Activated CD4-positive, alpha-beta T cell treated with anti-CD3 and anti-CD28 coated beads, Interleukin-2, amount 10 ng/mL, durations not matched to agents 24 days and 14 days (primary cell): ENCODE measurements at regions not wholly inside any gene's neighbourhood (a gene's known extent, or its start where the extent isn't known, plus 50 kb on each side); places are given as distances from the start of the nearest gene placed in this dataset.

Experiments
- DNase-seq: peaks from one replicate; pipeline ENCODE4 v3.0.0; 2022
- H3K27ac Mint-ChIP-seq: one replicate; pipeline ENCODE4 v1.8.0; 2022; ENCODE audit warnings: mild to moderate bottlenecking, mixed read lengths
- H3K27me3 Mint-ChIP-seq: one replicate; pipeline ENCODE4 v1.8.0; 2022; ENCODE audit warnings: mixed read lengths
- H3K36me3 Mint-ChIP-seq: one replicate; pipeline ENCODE4 v1.8.0; 2022; ENCODE audit warnings: low read depth, mild to moderate bottlenecking, mixed read lengths
- H3K4me1 Mint-ChIP-seq: one replicate; pipeline ENCODE4 v1.8.0; 2021; ENCODE audit warnings: mixed read lengths
- H3K4me3 Mint-ChIP-seq: one replicate; pipeline ENCODE4 v1.8.0; 2022; ENCODE audit warnings: mild to moderate bottlenecking, moderate library complexity, mixed read lengths
- H3K9me3 Mint-ChIP-seq: one replicate; pipeline ENCODE4 v1.8.0; 2021; ENCODE audit warnings: mixed read lengths
- intact Hi-C: fragments of 100-400 bp; cut with micrococcal nuclease; formaldehyde crosslinking; loops from one replicate; pipeline ENCODE4 v1.15.1; 2023

DNA sequence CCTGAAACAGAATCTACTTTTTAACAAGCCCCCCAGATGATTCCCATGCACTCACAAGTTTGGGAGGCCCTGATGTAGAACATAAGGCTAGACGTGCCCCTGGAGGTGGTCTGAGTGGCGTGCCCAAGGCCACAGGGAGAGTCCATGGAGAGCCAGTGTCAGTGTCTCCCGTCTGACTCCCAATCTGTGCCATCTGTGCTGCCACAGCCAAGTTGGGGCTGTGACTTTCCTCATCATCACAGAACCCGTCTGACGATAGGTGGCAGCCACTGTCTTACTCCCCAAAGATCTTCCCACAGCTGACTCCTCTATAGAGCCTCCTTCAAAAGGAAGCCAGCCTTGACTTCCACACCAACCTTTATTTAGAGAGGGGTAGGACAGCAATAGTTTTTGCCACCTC, 470.5 kb downstream of the SOX6 start:
- Mint-ChIP-seq H3K4me1 (no peaks in the 10 kb centered on the region), H3K36me3 (no peaks in the 10 kb centered on the region), H3K27me3 (no peaks in the 10 kb centered on the region), H3K9me3 (no peaks in the 10 kb centered on the region), H3K27ac (no peak overlapping the region), H3K4me3 (no peak overlapping the region)
- DNase-seq, result no peak
- intact Hi-C loops, result no loop called here

GRCh38 chr11:15886299-15886698, 470.0 kb downstream of the SOX6 start:
- DNase-seq, result no peak
- Mint-ChIP-seq H3K4me1 (no peaks in the 10 kb centered on the region), H3K27me3 (no peaks in the 10 kb centered on the region), H3K9me3 (no peaks in the 10 kb centered on the region), H3K27ac (no peak overlapping the region), H3K36me3 (no peaks in the 10 kb centered on the region), H3K4me3 (no peak overlapping the region)
- intact Hi-C loops, result no loop called here

- Mint-ChIP-seq H3K27ac (no peak overlapping the region), H3K9me3 (no peaks in the 10 kb centered on the region), H3K4me1 (no peaks in the 10 kb centered on the region), H3K36me3 (no peaks in the 10 kb centered on the region), H3K4me3 (no peak overlapping the region), H3K27me3 (no peaks in the 10 kb centered on the region)
- intact Hi-C loops, result no loop called here
- no peak for DNase-seq
Measured at GRCh38 chr11:15886866-15887265, 469.5 kb downstream of the SOX6 start.

- H3K4me3 Mint-ChIP-seq, result no peak overlapping the region
- H3K27ac Mint-ChIP-seq, result no peak overlapping the region
- H3K27me3 Mint-ChIP-seq, result no peaks in the 10 kb centered on the region
- DNase-seq, result no peak
- intact Hi-C loops, result no loop called here
- no peaks in the 10 kb centered on the region for H3K36me3 Mint-ChIP-seq
- no peaks in the 10 kb centered on the region for H3K4me1 Mint-ChIP-seq
- no peaks in the 10 kb centered on the region for H3K9me3 Mint-ChIP-seq
Measured at GRCh38 chr11:15888556-15889345, 467.6 kb downstream of the SOX6 start.

GRCh38 chr11:15889363-15890030, 466.8 kb downstream of the SOX6 start:
- Mint-ChIP-seq H3K27me3 (no peaks in the 10 kb centered on the region), H3K4me3 (no peak overlapping the region), H3K4me1 (no peaks in the 10 kb centered on the region), H3K27ac (no peak overlapping the region), H3K36me3 (no peaks in the 10 kb centered on the region), H3K9me3 (no peaks in the 10 kb centered on the region)
- DNase-seq, result no peak
- intact Hi-C loops, result no loop called here

DNA sequence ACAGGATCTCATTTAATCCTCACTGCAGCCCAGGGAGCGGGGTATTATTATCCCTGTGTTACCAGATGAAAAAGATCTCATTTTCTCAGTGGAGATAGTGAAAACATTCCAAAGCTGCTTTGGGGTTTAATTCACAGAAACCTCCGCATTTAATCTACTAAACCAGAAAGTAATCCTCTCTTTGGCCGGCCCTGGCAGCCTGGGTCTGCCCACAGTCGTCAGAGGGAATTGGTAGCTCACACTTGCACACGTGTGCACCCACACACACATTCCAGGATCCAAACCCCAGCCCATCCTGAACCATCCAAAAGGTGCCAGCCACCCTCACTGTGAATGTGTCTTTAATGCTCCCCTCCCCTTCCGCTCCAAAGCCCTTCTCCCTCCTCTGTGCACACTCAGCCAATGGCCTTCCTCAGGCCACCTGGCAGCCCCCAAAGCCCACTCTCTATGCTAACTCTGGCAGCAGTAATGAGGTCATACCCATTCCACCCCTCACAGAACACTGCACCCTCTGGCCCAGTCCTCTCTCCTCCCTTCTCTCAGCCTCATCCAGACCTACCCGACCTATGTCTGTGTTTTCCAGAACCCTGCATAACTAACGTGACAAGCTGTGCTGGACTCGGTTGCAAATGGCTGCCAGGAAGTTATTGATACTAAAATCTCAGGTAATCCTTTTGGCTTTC, 466.2 kb downstream of the SOX6 start:
- Mint-ChIP-seq H3K27ac (no peak overlapping the region), H3K9me3 (no peaks in the 10 kb centered on the region), H3K36me3 (no peaks in the 10 kb centered on the region), H3K4me3 (no peak overlapping the region), H3K27me3 (no peaks in the 10 kb centered on the region), H3K4me1 (no peaks in the 10 kb centered on the region)
- no peak for DNase-seq
- intact Hi-C loops, result no loop called here

DNA sequence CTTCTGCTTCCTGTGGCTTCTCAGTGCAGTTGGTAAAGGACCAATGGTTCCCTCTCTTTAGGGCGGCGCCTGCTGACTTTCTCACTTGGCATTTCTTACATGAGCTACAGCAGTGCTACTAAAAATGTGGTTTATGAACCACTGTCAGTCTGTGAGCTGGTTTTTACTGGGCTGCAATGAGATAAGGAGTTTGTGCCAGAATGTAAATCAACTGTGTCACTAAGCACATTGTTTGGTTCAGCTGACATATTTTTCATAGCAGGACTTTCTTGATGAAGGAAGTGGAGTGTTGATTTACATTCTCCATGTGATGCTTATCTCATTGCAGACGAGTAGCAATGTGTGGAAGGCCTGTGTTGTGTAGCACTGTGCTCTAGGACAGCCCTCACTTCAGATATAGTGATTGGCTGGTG, 463.3 kb downstream of the SOX6 start:
- H3K36me3 Mint-ChIP-seq, result no peaks in the 10 kb centered on the region
- no peaks in the 10 kb centered on the region for H3K27me3 Mint-ChIP-seq
- DNase-seq, result no peak
- no peaks in the 10 kb centered on the region for H3K4me1 Mint-ChIP-seq
- H3K9me3 Mint-ChIP-seq, result no peaks in the 10 kb centered on the region
- H3K4me3 Mint-ChIP-seq, result no peak overlapping the region
- intact Hi-C loops, result no loop called here
- no peak overlapping the region for H3K27ac Mint-ChIP-seq

GRCh38 chr11:15896026-15896425, 460.3 kb downstream of the SOX6 start:
- no peaks in the 10 kb centered on the region for H3K36me3 Mint-ChIP-seq
- no peak overlapping the region for H3K27ac Mint-ChIP-seq
- H3K27me3 Mint-ChIP-seq, result no peaks in the 10 kb centered on the region
- H3K9me3 Mint-ChIP-seq, result no peaks in the 10 kb centered on the region
- intact Hi-C loops, result no loop called here
- H3K4me3 Mint-ChIP-seq, result no peak overlapping the region
- DNase-seq, result no peak
- H3K4me1 Mint-ChIP-seq, result no peaks in the 10 kb centered on the region

GRCh38 chr11:15896530-15896929, 459.8 kb downstream of the SOX6 start:
- H3K27me3 Mint-ChIP-seq, result no peaks in the 10 kb centered on the region
- no peak for DNase-seq
- intact Hi-C loops, result no loop called here
- H3K4me3 Mint-ChIP-seq, result no peak overlapping the region
- no peak overlapping the region for H3K27ac Mint-ChIP-seq
- no peaks in the 10 kb centered on the region for H3K9me3 Mint-ChIP-seq
- H3K36me3 Mint-ChIP-seq, result no peaks in the 10 kb centered on the region
- H3K4me1 Mint-ChIP-seq, result no peaks in the 10 kb centered on the region

DNA sequence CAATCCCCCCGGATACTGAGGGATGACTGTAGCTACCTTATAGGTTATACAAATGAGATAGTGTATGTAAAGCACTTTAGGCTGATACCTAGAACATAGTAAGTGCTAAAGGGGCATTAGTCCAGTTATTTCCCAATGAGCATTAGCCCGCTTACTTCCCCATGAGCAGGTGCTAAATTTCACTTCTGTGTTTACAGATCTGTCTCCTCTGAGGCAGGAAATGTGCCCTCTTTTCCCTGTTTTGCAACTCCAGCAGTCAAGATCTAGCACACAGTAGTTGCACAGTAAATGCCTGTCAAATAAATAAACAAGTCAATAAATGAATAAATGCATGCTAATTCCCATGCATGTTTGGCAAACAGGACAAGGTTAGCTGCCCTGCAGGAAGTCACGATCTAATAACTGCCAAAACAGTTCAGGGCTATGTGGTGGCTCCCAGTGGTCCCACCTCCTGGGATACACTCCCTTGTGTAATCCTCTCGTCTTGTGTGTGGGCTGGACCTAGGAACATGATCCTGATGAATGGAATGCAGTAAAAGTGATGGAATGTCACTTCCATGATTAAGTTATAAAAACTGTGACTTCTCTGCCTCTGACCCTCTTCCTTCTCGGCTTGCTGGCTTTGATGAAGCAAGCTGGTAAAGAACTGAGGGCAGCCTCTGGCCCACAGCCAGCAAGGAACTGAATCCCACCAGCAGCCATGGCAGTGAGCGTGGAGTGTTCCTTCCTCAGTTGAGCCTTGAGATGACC, 459.0 kb downstream of the SOX6 start:
- Mint-ChIP-seq H3K36me3 (no peaks in the 10 kb centered on the region), H3K4me3 (no peak overlapping the region), H3K4me1 (no peaks in the 10 kb centered on the region), H3K9me3 (no peaks in the 10 kb centered on the region), H3K27ac (no peak overlapping the region), H3K27me3 (no peaks in the 10 kb centered on the region)
- DNase-seq, result no peak
- intact Hi-C loops, result no loop called here

- intact Hi-C loops, result no loop called here
- Mint-ChIP-seq H3K36me3 (no peaks in the 10 kb centered on the region), H3K9me3 (no peaks in the 10 kb centered on the region), H3K27me3 (no peaks in the 10 kb centered on the region), H3K4me1 (no peaks in the 10 kb centered on the region), H3K27ac (no peak overlapping the region), H3K4me3 (no peak overlapping the region)
- no peak for DNase-seq
Measured at GRCh38 chr11:15901054-15901453, 455.3 kb downstream of the SOX6 start.

- no peak overlapping the region for H3K27ac Mint-ChIP-seq
- DNase-seq, result no peak
- H3K36me3 Mint-ChIP-seq, result no peaks in the 10 kb centered on the region
- no peak overlapping the region for H3K4me3 Mint-ChIP-seq
- H3K27me3 Mint-ChIP-seq, result no peaks in the 10 kb centered on the region
- H3K9me3 Mint-ChIP-seq, result no peaks in the 10 kb centered on the region
- intact Hi-C loops, result no loop called here
- no peaks in the 10 kb centered on the region for H3K4me1 Mint-ChIP-seq
Measured at GRCh38 chr11:15901790-15902189, 454.6 kb downstream of the SOX6 start.

DNA sequence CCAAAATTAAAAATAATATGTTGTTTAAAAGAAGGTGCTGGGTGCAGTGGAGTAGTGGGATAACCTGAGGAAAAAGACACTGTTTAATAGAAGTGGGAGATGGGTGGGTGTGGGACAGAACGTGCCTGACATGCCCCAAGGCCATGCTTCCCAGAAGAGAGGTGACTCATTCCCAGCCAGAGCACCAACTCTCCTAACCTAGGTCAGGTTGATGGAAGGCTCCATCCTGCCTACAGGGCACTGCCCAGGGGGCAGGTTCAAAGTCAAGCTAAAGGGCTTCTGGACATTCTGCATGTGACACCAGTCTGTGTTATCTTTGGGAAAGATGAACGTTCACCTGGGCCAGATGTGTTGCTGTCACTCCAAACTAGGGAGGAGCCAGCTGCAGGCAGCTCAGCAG, 453.1 kb downstream of the SOX6 start:
- H3K4me1 Mint-ChIP-seq, result no peaks in the 10 kb centered on the region
- intact Hi-C loops, result no loop called here
- H3K27ac Mint-ChIP-seq, result no peak overlapping the region
- no peak overlapping the region for H3K4me3 Mint-ChIP-seq
- no peak for DNase-seq
- H3K9me3 Mint-ChIP-seq, result no peaks in the 10 kb centered on the region
- no peaks in the 10 kb centered on the region for H3K36me3 Mint-ChIP-seq
- H3K27me3 Mint-ChIP-seq, result no peaks in the 10 kb centered on the region
